ENCODE measurements at regions not wholly inside any gene's neighbourhood (a gene's known extent, or its start where the extent isn't known, plus 50 kb on each side); places are given as distances from the start of the nearest gene placed in this dataset.

DNA sequence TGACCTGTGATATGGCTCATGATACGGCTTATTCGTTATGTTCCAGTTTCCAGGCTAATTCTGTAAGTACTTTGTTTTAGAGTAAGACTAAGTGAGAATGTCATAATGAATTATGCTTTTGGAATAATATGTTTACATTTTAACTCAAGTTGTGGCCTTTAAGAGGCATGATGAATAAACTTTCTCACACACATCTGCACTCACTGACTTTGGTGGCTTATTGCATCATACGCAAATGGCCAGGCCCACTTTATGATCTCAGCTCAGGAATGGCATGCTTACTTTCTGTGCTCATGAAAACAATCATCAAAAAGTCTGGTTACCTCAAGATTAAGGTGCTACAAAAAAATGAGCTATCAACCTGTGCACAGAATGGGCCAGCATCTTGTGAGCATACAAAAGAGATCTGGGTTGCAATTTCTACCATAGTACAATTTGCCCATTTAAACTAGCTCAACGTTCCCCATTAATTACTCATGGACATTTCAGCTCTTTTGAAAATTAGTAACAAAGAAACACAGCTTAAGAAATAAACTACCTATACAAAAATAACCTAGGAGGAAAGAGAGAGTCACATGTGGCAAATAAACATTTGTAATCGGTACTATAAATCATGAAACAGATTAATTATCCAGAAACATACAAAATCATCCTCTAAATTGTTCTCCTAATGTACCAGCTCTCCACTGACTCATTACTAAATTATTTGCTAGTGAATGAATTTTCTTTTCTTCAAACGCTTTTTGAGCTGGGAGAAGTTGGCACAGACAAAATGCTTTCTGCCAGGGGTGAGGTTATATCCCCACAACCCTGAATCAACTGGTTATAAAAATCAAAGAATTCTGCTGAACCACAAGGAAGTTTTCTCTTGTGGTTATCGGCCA, 439.0 kb upstream of the ADAMTS9 start:
- no peak for FAIRE-seq
- RAD21 ChIA-PET (ENCODE audit: unreplicated experiment), result no interaction called here
- Histone ChIP-seq H3K27ac (ENCODE audit: control insufficient read depth, insufficient read depth) (no peak overlapping the region), H2AFZ (ENCODE audit: control insufficient read depth, low read depth, low read length) (no peak overlapping the region), H3K4me3 (no peak overlapping the region), H3K27me3 (replicated peaks in 1 of 2; ENCODE audit: control insufficient read depth in 2 of 2, insufficient read depth in 2 of 2, low read length in 1 of 2) (no peaks in the 10 kb centered on the region), H3K4me2 (ENCODE audit: control insufficient read depth, insufficient read depth) (no peak overlapping the region), H4K20me1 (ENCODE audit: control insufficient read depth, insufficient read depth) (no peaks in the 10 kb centered on the region), H3K79me2 (ENCODE audit: control insufficient read depth, insufficient read depth, low read length) (no peaks in the 10 kb centered on the region), H3K9me3 (replicated peaks; ENCODE audit: control insufficient read depth, insufficient read depth, low read length) (no peaks in the 10 kb centered on the region), H3K4me1 (ENCODE audit: control insufficient read depth, insufficient read depth, low read length) (no peaks in the 10 kb centered on the region), H3K9ac (ENCODE audit: control insufficient read depth, insufficient read depth, low read length) (no peak overlapping the region), H3K36me3 (ENCODE audit: control insufficient read depth in 2 of 2, insufficient read depth in 2 of 2, low read length in 1 of 2) (no peaks in the 10 kb centered on the region)
- 39% methylated on average over 7 of the region's 7 CpGs for WGBS (ENCODE audit: insufficient coverage, insufficient replicate concordance, low lambda C conversion rate, missing lambda C conversion rate)
- in situ Hi-C loops (cut with MboI) (no loop called here), intact Hi-C loops (cut with micrococcal nuclease; ENCODE audit: unreplicated experiment) (no loop called here)
- POLR2A ChIA-PET, result no interaction called here
- CTCF ChIA-PET, result no interaction called here
- ATAC-seq, result no peak
- no TSS peak for BruUV-seq (replicated peaks)
- DNase-seq (ENCODE audit: low read depth, low spot score), result no peak
- SMC1A ChIA-PET (ENCODE audit: uncharacterized antibody, unreplicated experiment), result no interaction called here
- TF ChIP-seq IKZF2 (IDR thresholded peaks at IDR 0.05) (no peak), BCL11A (IDR thresholded peaks at IDR 0.05; ENCODE audit: low read depth, low read length) (no peak), SREBF2 (IDR thresholded peaks at IDR 0.05; ENCODE audit: low read length) (no peak), ZBTB4 (CRISPR knock-in tag; IDR thresholded peaks at IDR 0.05) (no peak), MLLT1 (IDR thresholded peaks at IDR 0.05) (no peak), JUND (IDR thresholded peaks at IDR 0.05; ENCODE audit: low read depth, low read length) (no peak), TARDBP (IDR thresholded peaks at IDR 0.05; ENCODE audit: borderline replicate concordance) (no peak), SREBF1 (IDR thresholded peaks at IDR 0.05; ENCODE audit: low read length) (no peak), IKZF1 (conservative IDR thresholded peaks at IDR 0.05) (no peak), DPF2 (IDR thresholded peaks at IDR 0.05) (no peak), SMAD1 (IDR thresholded peaks at IDR 0.05; ENCODE audit: low read depth, partially characterized antibody) (no peak), FOXK2 (IDR thresholded peaks at IDR 0.05) (no peak), EZH2 (IDR thresholded peaks at IDR 0.05; ENCODE audit: borderline replicate concordance, control insufficient read depth, low read depth, low read length) (no peak)
- TF ChIP-seq, protein P1, sequence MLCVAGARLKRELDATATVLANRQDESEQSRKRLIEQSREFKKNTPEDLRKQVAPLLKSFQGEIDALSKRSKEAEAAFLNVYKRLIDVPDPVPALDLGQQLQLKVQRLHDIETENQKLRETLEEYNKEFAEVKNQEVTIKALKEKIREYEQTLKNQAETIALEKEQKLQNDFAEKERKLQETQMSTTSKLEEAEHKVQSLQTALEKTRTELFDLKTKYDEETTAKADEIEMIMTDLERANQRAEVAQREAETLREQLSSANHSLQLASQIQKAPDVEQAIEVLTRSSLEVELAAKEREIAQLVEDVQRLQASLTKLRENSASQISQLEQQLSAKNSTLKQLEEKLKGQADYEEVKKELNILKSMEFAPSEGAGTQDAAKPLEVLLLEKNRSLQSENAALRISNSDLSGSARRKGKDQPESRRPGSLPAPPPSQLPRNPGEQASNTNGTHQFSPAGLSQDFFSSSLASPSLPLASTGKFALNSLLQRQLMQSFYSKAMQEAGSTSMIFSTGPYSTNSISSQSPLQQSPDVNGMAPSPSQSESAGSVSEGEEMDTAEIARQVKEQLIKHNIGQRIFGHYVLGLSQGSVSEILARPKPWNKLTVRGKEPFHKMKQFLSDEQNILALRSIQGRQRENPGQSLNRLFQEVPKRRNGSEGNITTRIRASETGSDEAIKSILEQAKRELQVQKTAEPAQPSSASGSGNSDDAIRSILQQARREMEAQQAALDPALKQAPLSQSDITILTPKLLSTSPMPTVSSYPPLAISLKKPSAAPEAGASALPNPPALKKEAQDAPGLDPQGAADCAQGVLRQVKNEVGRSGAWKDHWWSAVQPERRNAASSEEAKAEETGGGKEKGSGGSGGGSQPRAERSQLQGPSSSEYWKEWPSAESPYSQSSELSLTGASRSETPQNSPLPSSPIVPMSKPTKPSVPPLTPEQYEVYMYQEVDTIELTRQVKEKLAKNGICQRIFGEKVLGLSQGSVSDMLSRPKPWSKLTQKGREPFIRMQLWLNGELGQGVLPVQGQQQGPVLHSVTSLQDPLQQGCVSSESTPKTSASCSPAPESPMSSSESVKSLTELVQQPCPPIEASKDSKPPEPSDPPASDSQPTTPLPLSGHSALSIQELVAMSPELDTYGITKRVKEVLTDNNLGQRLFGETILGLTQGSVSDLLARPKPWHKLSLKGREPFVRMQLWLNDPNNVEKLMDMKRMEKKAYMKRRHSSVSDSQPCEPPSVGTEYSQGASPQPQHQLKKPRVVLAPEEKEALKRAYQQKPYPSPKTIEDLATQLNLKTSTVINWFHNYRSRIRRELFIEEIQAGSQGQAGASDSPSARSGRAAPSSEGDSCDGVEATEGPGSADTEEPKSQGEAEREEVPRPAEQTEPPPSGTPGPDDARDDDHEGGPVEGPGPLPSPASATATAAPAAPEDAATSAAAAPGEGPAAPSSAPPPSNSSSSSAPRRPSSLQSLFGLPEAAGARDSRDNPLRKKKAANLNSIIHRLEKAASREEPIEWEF (IDR thresholded peaks at IDR 0.05; ENCODE audit: insufficient replicate concordance, low read depth, low read length), result no peak

Data from GM12878 (cell line).